Progenitor cell of endocrine pancreas (in vitro differentiated cells): ENCODE measurements at regions not wholly inside any gene's neighbourhood (a gene's known extent, or its start where the extent isn't known, plus 50 kb on each side); places are given as distances from the start of the nearest gene placed in this dataset.

Experiments
- DNase-seq: peaks from one replicate; pipeline ENCODE4 v3.0.0; 2021; ENCODE audit warnings: low spot score; ENCODE audit not compliant: unreplicated experiment
- H3K27ac Mint-ChIP-seq: 2 replicates; pipeline ENCODE4 v1.8.0; 2021; ENCODE audit warnings: mild to moderate bottlenecking, moderate library complexity, mixed read lengths
- H3K27me3 Mint-ChIP-seq: 2 replicates; pipeline ENCODE4 v1.8.0; 2021; ENCODE audit warnings: mixed read lengths
- H3K36me3 Mint-ChIP-seq: 2 replicates; pipeline ENCODE4 v1.8.0; 2022; ENCODE audit warnings: mixed read lengths; ENCODE audit not compliant: insufficient read depth
- H3K4me1 Mint-ChIP-seq: 2 replicates; pipeline ENCODE4 v1.8.0; 2021; ENCODE audit warnings: low read depth, mixed read lengths
- H3K4me3 Mint-ChIP-seq: 2 replicates; pipeline ENCODE4 v1.8.0; 2021; ENCODE audit warnings: low read depth, mild to moderate bottlenecking, moderate library complexity, mixed read lengths
- H3K9me3 Mint-ChIP-seq: 2 replicates; pipeline ENCODE4 v1.8.0; 2021; ENCODE audit warnings: low read depth, mixed read lengths
- CTCF ChIP-seq: fragments of 200-600 bp; sonication (generic); IDR thresholded peaks from one replicate; pipeline ENCODE4 v1.5.0; 2021; ENCODE audit warnings: antibody characterized with exemption, mild to moderate bottlenecking; ENCODE audit not compliant: unreplicated experiment

GRCh38 chr10:78798976-78799730, 269.6 kb upstream of the ZMIZ1 start:
- H3K27me3 Mint-ChIP-seq = peaks cover 43% of the 10 kb centered on the region
- H3K27ac Mint-ChIP-seq = no peak overlapping the region
- no peaks in the 10 kb centered on the region for H3K9me3 Mint-ChIP-seq
- no peak for DNase-seq
- H3K4me1 Mint-ChIP-seq = no peaks in the 10 kb centered on the region
- no peak overlapping the region for H3K4me3 Mint-ChIP-seq
- TF ChIP-seq CTCF = no peak
- no peaks in the 10 kb centered on the region for H3K36me3 Mint-ChIP-seq

GRCh38 chr10:78800006-78800405, 268.8 kb upstream of the ZMIZ1 start:
- Mint-ChIP-seq H3K27me3 (peaks cover 43% of the 10 kb centered on the region), H3K36me3 (no peaks in the 10 kb centered on the region)

GRCh38 chr10:78800535-78801320, 268.0 kb upstream of the ZMIZ1 start:
- H3K27ac Mint-ChIP-seq = no peak overlapping the region
- H3K36me3 Mint-ChIP-seq = no peaks in the 10 kb centered on the region
- H3K27me3 Mint-ChIP-seq = peaks cover 43% of the 10 kb centered on the region

More at GRCh38 chr10:78800006-78800405, 268.8 kb upstream of the ZMIZ1 start:
- Mint-ChIP-seq H3K4me1 (peaks cover 3% of the 10 kb centered on the region), H3K27ac (no peak overlapping the region), H3K9me3 (no peaks in the 10 kb centered on the region), H3K4me3 (no peak overlapping the region)
- no peak for TF ChIP-seq CTCF
- DNase-seq = no peak

GRCh38 chr10:78802431-78802830, 266.3 kb upstream of the ZMIZ1 start:
- no peak for DNase-seq
- Mint-ChIP-seq H3K36me3 (no peaks in the 10 kb centered on the region), H3K4me1 (peaks cover 13% of the 10 kb centered on the region), H3K4me3 (no peak overlapping the region), H3K9me3 (no peaks in the 10 kb centered on the region), H3K27me3 (peaks cover 44% of the 10 kb centered on the region), H3K27ac (no peak overlapping the region)
- TF ChIP-seq CTCF = no peak

More at GRCh38 chr10:78800535-78801320, 268.0 kb upstream of the ZMIZ1 start:
- H3K9me3 Mint-ChIP-seq = no peaks in the 10 kb centered on the region
- H3K4me3 Mint-ChIP-seq = no peak overlapping the region
- TF ChIP-seq CTCF = no peak
- H3K4me1 Mint-ChIP-seq = peaks cover 8% of the 10 kb centered on the region
- DNase-seq = no peak

DNA sequence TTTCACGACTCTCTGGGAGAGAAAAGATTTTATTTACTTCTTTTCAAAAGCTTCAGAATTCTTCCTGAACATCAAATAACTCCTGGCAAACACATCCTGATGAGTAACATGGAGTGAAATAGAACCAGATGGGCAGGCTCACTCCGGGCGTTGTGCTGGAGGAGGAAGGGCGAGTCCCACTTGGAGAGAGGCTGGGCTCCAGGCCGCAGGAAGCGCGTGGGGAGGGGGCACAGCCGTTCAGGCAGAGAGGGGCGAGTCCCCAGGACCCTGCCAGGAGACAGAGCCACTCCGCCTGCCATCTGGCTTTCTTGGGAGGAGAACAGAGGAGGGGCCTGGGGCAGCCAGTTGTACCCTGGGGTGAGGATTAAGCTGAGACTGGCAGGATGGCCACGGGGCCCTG, 265.9 kb upstream of the ZMIZ1 start:
- Mint-ChIP-seq H3K27me3 (peaks cover 48% of the 10 kb centered on the region), H3K4me3 (no peak overlapping the region), H3K4me1 (peaks cover 16% of the 10 kb centered on the region), H3K27ac (no peak overlapping the region), H3K36me3 (no peaks in the 10 kb centered on the region), H3K9me3 (no peaks in the 10 kb centered on the region)
- DNase-seq = no peak
- no peak for TF ChIP-seq CTCF
